CD4-positive, alpha-beta T cell treated with Interleukin-4 for 1 hour (primary cell): ENCODE measurements at regions not wholly inside any gene's neighbourhood (a gene's known extent, or its start where the extent isn't known, plus 50 kb on each side); places are given as distances from the start of the nearest gene placed in this dataset.

ENCODE experiments used
- DNase-seq, 2 donors: peaks; one replicate each; pipeline ENCODE4 v3.0.0-alpha.2; 2020 to 2022

DNA sequence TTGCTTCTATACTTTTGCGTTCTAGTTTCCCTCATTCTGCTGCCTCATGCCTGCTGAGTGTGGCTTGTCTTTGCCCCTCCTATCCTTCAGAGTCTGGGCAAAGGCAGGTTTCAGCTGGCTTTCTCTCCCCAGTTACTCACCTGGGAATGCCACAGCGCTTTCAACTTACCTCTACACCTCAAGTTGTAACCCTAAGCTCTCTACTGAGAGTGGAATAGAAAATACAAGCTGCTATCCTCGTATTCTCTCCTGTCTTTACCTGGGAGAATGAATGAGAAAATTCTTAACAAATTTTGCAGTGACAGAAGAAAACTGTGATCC, 316.3 kb upstream of the KLF12 start:
- no peak for DNase-seq

DNA sequence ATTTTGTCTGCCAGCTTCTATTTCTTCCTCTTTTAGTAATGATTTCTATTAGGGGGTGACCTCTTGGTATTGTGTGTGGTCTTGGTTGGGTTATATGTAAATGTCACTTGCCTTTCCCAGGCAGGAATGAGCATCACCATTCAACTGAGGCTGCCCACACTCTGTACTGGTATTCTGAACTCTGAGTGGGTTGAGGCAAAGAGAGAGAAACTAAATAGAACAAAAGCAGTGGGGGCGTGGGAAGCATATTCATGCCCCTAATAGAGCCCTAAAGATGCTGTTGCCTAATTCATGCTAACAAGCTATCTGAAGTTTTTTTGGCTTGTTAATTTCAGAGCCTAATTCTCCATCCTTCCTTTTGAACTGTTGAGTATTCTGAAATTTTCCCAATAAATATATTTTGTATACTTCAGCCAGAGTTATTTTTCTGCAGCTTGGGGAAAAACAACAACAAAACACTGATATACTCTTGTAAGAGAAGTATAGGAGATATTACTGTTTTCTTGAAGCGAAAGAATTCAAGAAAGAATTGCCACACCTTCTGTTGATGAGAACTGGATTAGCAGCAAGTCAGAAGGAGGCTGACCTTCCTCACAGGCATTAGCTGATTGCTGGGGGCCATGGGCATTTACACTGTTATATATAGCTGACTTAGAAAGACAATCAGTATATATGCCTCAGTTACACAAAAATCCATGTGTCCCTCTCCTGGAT, 315.8 kb upstream of the KLF12 start:
- DNase-seq = no peak

DNA sequence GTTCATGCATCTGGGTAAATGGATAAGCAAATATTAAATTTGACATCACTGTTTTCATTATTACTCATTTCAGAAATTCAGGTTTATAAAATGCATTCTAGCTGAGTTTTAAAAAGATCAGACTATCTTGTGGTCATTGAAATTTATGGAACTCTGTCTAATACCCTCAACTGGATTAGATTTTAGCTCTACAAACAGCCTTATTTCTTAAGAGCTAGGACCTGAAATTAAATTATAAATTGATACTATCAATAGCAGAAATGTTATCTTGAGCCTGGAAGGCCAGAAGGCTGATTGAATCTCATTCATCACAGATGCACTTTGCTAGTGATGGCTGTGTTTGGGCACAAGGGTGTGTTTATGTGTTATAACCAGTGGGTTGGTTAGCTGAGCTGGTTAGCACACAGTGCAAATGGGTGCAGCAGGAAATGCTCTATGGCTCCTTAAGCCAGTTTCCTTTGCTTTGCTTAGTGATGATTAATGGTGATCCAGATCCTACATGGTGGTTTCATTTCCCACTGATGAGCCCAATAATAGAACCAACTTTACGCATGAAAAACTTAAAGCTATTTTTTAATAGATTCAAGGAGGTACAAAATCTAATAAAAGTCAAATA, 310.8 kb upstream of the KLF12 start:
- DNase-seq = no peak

DNA sequence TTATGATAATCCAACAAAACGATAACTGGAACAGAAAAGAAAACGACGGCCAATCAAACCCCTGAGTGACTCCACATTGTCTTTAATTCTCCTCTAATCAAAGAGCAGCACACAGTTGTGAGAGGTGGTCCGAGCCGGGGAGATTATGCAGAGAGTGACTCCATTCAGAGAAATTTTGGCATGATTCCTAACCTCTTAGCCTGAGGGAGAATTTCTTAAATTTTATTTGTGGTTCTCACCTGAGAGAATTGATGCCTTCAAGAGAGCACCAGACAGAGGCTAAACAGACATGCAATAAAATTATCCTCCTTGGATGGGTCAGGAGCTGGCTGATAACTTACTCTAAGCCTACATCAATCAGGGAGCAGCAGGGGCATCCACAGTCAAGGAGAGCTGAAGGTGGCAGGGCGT, 310.0 kb upstream of the KLF12 start:
- no peak for DNase-seq

DNA sequence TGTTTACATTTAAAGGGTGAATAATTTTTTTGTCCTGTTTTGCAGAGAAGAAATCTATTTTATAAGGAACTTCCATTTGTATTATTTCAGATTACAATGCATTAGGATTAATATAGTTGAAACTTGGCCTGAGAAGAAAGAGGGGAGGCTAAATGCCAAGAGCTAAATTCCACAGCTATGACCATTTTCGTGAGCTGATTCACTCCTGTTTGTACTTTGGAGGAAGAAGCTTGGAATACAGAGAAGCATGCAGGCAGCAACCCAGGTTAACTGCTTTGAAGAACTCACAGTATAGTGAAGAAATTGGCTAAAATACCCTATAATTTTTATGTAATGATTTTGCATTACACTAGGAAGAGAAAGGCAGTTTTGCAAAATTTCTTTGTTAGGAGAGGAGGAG, 309.4 kb upstream of the KLF12 start:
- no peak for DNase-seq

DNA sequence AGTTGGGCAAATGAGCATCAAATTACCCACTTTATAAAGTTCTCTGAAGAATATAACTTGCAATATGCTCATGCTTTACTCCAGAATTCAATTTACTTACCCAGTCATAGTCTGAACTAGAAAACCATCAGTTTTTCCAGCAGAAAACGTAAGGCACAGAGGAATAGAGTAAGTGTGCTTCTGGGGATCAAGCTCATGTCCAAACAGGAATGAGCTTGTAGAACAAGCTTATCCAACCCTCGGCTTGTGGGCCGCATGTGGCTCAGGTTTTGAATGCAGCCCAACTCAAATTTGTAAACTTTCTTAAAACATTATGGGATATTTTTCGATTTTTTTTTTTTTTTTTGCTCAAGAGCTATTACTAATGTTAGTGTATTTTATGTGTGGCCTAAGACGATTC, 308.5 kb upstream of the KLF12 start:
- no peak for DNase-seq

DNA sequence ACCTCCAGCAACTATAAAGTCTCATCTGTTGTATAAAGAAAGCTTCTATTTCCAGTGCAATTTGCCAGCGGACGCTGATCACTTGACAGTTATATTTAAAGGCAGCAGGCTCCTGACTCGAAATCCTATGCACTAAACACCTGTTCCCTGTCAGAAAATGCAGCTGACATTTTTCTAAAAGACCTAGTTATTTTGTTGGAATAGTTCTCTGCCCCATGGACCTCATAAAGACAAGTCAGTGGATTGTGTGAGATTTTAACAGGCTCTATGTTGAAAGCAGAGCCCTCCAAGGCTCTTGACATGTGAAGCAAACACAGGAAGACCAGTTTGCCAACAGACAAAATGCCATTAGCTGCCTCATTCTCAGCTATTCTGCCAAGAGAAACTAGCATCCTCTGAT, 304.7 kb upstream of the KLF12 start:
- no peak for DNase-seq

DNA sequence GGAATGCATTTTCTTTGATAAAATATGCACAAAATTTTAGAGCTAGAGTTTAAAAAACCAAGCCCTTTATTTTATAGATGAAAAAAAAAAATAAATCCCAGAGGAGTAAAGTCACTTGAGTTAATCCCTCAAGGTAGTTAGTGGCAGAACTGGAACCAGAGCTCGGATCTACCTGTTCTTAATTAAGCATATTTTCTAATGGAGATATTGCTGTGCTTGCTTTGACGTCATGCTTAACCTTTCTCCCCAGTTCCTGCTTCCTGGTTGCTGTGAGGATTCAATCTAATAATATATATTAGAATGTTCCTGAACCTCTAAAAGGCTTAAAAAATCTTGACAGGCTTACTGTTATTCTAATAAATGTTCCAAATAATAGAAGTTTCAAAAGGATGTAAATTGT, 300.6 kb upstream of the KLF12 start:
- no peak for DNase-seq

DNA sequence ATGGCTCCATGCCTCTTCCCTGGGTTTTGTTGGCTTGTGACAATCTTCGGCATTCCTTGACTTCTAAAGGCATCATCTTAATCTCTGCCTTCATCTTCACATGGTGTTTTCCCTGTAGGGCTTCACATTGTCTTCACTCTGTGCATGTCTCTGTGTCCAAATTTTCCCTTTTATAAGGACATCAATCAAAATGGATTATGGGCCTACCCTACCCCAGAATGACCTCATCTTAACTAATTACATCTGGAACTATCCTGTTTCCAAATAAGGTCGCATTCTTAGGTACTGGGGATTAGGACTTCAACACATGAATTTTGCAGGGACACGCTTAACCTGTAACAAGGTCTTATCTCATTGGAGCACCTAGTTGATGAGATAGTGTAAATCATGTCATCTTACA, 290.3 kb upstream of the KLF12 start:
- DNase-seq = no peak

DNA sequence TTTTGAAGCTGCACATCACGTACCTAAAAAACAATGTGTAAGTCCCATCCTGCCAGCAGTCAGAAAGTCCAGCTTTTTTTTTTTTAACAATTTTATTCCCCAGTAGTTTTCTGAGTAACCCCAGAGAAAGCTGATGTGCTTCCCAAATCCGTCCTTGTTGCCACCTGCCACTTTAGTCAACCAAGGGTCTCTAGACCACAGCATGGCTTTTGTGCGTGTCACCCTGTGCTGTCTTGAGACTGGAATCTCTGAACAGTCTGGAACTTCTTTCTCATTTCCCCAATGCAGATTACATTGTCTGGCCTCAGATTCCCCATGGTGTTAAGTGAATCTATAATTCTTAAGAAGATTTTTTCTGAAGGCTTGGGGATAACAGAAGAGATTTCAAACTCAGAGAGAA, 289.2 kb upstream of the KLF12 start:
- no peak for DNase-seq

DNA sequence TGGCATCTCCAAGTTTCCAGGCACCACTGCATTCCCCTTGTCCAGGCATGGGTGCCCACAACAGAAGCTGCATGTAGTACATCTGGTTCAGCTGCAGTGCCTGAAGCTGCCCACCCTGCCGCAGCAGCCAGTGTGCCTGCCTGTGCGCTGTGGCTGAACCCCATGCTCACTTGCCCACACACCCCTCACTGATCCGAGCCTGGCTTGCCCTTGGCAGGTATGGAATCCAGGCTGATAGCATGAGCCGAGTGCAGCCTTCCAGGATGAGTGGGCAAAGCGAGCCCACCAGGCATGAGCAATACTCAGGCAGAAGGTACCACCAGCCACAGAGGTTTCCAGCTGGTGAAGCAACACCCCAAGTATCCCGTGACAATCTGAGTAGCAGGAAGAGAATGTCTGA, 280.3 kb upstream of the KLF12 start:
- DNase-seq = no peak

DNA sequence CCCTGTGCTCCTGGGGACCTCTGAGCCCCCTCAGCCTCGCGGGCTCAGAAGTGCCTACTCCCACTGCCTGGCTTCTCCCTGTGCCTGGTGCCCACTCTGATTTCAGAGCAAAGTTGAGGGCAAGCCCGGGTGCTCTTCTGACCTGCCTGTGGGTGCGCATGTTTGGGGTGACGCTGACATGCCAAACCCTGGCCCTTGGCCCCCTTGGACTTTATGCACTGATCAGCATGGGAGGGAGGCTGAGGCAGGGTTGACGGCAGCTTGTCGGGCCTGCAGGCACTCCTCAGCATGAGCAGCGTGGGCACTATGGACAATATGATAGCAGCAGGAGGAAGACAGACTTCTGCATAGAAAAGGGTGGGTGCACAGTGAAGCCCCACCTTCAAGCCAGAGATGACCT, 279.3 kb upstream of the KLF12 start:
- DNase-seq = no peak

DNA sequence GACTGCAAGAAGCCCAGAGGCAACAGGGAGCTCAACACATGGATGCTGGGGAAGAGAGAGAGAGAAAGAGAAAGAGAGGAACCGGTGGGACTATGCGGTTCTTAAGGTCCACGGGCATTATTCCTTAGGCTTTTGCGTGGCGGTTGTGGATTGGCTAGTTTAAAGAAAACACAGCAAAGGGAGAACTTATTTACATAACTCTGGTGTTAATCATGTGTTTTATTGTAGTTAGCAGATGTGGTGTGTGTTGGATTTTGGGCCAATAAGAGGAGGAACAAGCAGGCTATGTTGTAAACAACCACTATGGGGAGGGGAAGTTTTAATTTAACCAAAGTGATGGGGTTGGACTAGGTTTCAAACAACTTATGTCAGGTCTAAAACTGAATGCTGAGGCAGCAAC, 275.3 kb upstream of the KLF12 start:
- no peak for DNase-seq

DNA sequence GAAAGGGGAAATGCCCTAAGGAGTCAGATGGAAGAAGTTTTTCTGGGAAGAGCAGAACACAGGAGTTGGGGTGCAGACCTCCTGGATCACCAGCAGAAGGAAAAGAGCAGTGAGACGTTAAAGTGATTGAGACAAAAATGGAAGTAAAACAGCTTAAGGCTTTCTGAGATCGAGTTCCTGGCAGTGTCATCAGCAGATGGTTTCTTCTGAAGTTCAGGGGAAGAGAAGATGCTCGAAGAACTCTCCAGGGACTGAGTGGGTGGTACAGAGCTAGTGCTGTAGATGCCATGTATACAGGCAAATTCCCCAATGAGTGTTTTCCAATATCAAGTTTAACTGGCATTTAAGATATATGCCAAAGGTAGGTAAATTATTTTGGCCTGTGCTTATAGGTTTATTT, 272.2 kb upstream of the KLF12 start:
- no peak for DNase-seq

DNA sequence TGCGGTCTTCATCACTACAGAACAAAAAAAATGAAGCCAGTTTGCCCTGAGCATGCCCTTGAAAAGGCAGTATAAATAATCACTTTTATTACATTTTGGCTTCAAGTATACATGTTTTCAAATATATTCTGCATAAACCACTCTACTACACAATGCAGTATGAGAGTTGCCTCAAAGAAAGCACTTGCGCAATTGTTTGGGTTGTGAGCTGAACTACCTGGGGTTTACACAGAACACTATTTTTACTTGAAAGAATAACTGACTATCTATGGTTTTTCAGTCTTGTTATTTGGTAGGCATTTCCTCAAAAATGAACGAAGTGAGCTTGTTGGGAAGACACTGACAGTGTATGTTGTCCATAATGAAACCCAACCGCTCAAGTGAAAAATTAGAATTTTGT, 264.4 kb upstream of the KLF12 start:
- no peak for DNase-seq

DNA sequence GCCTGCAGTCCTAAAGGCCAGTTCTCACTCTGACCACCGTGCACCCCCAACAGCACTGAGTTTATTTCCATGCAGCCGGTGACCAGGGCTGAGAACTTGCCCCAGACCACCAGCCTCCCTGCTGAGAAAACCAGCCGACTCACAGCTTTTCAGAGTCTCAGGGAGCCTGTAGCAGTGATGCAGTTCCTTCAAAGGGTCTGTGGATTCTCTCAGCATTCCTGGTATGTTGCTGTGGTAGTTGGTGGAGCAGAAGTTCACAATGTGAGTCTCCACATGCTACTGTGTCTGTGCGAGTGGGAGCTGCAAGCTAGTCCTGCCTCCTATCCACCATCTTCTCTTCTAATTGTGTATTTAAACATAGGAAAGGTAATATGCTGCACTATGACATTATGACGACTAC, 254.9 kb upstream of the KLF12 start:
- no peak for DNase-seq

DNA sequence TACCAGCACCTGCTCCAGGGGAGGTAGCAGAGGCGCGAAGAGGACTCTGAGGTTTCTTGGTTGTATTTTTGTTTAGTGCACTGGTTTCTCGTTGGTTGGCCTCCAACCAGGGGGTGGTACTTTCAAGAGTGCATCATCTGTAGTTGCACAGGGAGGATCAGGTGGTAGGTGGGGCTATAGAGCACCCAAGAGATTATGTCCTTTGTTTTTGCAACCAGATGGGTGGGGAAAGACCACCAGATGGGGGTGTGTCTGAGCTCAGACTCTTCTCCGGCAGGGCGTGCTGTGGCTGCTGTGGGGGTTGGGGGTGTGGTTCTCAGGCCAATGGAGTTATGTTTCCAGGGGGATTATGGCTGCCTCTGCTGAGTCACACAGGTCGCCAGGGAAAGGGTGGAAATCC, 254.4 kb upstream of the KLF12 start:
- no peak for DNase-seq

DNA sequence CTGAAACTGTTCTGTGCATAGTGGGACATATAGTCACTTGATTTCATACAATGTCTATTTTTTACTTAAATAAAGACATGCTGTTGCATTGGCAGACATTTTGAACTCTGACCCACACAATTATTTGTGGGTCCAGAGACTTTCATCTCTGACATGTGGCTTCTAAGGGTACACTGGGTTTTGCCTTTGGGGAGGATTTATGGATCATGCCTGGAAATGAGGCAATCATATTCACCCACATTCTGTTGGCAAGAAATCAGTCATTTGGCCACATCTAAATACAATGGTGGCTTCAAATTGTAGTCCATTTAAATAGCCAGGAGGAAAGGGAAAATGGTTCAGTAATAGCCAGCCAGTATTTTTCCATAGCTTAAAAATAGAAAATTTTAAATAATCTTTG, 238.3 kb upstream of the KLF12 start:
- DNase-seq = no peak

DNA sequence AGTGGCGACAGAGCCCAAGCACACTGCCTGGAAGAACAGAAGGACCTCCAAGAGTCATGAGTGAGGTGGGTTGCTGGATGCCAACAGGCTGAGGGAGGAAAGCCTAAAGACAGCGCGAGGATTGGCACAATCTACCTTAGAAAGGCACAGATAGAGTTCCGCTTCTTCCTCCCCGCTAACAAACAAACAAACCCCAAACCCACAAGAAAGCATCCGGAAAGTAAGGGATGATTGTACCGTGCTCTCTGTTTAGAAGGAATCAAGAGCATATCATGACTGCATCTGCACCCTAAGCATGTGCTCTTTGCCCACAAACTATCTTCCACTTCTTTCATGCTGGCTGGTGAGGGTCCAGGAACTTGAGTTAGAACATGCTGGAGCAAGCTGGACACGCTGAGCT, 233.0 kb upstream of the KLF12 start:
- no peak for DNase-seq

DNA sequence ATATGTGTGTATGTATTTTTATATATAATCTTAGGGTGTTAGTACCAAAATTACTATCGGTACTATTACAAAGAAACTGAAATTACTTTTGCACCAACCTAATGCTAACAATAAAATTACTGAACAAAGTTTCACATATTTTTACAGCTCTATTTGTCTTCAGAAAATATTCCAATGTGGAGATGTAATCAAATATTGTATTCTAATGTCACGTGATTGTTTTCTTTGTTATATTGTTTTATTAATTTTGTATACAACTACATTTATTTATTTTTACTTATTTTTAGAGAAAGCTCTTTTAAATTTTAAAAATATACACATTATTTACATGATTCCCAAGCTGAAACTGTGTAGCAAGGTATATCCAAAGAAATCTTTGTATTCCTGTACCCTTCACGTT, 227.1 kb upstream of the KLF12 start:
- no peak for DNase-seq

DNA sequence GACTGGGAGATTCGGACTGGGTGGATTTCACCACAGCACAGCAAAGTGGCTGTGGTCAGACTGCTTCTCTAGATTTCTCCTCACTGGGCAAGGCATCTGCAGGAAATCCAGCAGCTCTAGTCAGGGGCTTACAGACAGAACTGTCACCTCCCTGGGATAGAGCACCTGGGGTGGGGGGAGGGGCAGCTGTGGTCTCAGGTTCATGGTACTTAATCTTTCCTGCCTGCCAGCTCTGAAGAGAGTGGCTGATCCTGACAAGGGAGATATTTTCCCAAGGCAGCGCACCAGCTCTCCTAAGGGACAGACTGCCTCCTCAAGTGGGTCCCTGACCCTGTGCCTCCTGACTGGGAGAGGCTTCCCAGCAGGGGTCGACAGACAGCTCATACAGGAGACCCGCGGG, 212.8 kb upstream of the KLF12 start:
- no peak for DNase-seq

DNA sequence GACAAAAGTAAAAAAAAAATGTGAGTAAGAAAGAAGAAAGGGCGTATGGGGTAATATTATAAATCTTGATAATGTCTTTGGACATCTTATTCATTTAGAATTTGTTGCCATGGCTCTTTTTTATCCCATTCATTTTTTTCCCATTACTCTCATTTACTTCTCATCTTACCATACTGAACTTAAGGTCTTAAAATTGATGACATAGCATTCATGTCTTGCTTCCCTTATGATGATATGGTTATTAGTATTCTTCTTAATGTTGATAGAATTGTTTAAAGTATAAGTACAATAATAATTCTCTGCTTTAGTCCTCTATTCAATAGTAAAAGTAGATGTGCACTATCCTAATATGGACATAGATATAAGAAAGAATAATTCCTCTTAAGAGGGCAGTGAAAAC, 204.1 kb upstream of the KLF12 start:
- DNase-seq = no peak

DNA sequence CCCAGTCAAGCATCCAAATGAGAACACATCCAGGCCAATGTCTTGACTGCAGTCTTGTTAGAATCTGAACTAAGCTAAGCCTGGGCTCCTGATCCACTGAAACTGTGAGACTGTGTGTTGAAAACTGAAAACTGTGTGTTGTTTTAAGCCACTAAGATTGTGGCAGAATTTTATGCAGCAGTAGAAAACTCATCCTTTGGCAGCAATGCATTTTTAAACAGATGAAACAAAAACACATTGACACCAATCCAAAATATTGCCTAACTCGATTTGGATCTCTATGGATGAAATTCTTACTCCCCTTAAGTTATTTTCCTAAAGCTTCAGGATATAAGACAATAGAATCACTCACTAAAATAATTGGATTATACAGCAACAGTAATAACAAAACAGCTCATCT, 202.3 kb upstream of the KLF12 start:
- DNase-seq = no peak

DNA sequence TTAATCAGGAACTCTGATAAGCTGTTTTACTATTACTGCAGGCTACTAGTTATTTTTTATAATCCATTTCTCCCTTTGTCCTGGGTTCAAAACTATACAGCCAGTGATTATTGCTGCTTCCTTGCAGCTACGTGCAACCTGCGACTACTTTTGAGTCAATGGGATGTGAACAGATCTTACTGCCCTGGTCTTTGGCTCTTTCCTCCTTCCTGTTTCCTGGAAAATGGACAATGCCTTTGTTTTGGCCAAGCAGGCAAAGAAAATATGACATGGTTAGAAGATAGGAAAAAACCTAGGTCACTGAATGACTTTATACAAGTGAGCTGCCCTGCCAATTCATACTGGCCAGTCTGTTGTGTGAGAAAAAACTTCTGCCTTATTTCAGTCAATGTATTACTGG, 201.2 kb upstream of the KLF12 start:
- DNase-seq = no peak

DNA sequence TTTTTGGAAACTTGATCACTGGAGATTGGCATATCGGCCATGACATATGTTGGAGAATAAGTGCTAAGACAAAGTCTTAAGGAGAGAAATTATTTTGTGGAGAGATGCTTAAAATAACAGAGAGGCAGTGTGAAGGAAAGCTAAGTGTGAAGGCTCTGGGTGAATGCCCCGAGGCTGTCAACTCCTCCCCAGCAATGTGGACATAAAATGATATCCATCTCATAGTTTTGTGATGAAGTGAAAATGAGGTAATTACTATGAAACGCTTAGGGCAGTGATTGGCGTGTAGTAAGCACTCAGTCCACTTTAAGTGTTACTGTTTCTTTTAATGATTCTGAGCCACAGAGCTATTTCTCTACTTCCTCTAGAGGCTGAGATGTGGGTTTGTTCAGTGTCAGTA, 195.8 kb upstream of the KLF12 start:
- no peak for DNase-seq

DNA sequence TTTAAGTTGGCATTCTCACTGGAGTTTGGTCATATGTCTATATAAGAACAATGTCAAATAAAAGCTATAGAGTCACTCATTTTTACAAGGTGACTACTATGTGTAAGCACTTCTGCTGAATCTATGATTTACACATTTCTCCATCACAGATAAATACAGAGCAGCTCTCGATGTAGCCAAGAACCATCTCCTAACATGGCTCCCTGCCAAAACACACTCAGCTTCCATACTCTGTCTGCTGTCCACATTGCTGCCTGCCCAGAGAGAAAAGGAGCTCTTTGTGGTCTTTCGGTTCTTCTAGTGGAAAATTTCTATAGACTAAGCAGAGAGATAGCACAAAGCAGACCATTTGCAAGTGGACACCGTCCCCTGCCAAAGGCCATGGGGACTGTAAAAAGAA, 190.9 kb upstream of the KLF12 start:
- DNase-seq = no peak
